ENCODE measurements at regions not wholly inside any gene's neighbourhood (a gene's known extent, or its start where the extent isn't known, plus 50 kb on each side); places are given as distances from the start of the nearest gene placed in this dataset.
"Not testable (repeated sequence)": the region's sequence is repeated elsewhere in the genome, so short reads cannot be mapped to it uniquely, and the experiment has no call there.

DNA sequence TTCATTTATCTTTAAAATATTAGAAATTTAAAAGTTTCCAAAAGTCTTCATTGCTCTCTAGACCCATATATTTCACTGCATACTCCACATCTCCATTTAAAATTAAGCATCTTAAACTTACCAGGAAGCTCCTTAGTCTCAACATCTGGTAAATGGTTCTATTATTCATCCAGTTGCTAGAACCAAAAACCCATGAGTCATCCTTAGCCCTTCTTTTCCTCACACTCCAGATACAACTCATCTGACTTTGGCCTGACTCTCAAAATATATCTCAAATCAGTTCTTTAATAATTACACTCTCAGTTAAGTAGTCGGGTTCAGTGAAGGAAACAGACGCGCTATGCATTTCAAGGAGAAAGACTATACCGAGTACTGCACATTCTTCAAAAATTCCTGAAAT lies 110.2 kb upstream of the COX7C start:
- Mint-ChIP-seq H3K4me3 (ENCODE audit: low read depth, unreplicated experiment) (no peak overlapping the region), H3K27ac (ENCODE audit: unreplicated experiment) (no peak overlapping the region), H3K36me3 (ENCODE audit: insufficient read depth, unreplicated experiment) (no peaks in the 10 kb centered on the region), H3K4me1 (ENCODE audit: low read depth, unreplicated experiment) (no peaks in the 10 kb centered on the region), H3K9me3 (ENCODE audit: low read depth, unreplicated experiment) (peaks cover 4% of the 10 kb centered on the region), H3K27me3 (ENCODE audit: unreplicated experiment) (no peaks in the 10 kb centered on the region)
- intact Hi-C loops (cut with micrococcal nuclease; ENCODE audit: unreplicated experiment) = no loop called here
- TF ChIP-seq, protein P1, sequence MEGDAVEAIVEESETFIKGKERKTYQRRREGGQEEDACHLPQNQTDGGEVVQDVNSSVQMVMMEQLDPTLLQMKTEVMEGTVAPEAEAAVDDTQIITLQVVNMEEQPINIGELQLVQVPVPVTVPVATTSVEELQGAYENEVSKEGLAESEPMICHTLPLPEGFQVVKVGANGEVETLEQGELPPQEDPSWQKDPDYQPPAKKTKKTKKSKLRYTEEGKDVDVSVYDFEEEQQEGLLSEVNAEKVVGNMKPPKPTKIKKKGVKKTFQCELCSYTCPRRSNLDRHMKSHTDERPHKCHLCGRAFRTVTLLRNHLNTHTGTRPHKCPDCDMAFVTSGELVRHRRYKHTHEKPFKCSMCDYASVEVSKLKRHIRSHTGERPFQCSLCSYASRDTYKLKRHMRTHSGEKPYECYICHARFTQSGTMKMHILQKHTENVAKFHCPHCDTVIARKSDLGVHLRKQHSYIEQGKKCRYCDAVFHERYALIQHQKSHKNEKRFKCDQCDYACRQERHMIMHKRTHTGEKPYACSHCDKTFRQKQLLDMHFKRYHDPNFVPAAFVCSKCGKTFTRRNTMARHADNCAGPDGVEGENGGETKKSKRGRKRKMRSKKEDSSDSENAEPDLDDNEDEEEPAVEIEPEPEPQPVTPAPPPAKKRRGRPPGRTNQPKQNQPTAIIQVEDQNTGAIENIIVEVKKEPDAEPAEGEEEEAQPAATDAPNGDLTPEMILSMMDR (IDR thresholded peaks at IDR 0.05; ENCODE audit: unreplicated experiment) = no peak
- no peak for DNase-seq
- BruUV-seq (replicated peaks) = no TSS peak
- CTCF ChIA-PET = no interaction called here

DNA sequence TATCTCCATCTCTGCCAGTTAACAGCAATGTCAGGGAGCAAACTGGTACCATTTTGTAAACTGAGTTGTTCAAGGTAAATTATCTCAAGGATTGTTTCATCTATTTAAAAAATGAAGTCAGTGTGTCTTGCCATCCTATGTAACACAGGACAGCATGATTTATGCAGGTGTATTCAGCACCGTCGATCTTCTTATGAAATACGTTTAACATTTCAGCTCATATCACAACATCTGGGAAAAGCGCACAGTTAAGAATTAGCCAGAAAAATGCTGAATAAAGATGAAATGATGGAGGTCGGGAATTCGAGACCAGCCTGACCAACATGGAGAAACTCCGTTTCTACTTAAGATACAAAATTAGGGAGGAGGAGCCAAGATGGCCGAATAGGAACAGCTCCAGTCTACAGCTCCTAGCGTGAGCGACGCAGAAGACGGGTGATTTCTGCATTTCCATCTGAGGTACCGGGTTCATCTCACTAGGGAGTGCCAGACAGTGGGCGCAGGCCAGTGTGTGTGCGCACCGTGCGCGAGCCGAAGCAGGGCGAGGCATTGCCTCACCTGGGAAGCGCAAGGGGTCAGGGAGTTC lies 107.3 kb upstream of the COX7C start:
- H3K4me3 Mint-ChIP-seq (ENCODE audit: low read depth, unreplicated experiment); H3K9me3 Mint-ChIP-seq (ENCODE audit: low read depth, unreplicated experiment); H3K27me3 Mint-ChIP-seq (ENCODE audit: unreplicated experiment); H3K36me3 Mint-ChIP-seq (ENCODE audit: insufficient read depth, unreplicated experiment); DNase-seq; BruUV-seq (replicated peaks); CTCF ChIA-PET; intact Hi-C loops (cut with micrococcal nuclease; ENCODE audit: unreplicated experiment); H3K4me1 Mint-ChIP-seq (ENCODE audit: low read depth, unreplicated experiment); H3K27ac Mint-ChIP-seq (ENCODE audit: unreplicated experiment): not testable (repeated sequence)

DNA sequence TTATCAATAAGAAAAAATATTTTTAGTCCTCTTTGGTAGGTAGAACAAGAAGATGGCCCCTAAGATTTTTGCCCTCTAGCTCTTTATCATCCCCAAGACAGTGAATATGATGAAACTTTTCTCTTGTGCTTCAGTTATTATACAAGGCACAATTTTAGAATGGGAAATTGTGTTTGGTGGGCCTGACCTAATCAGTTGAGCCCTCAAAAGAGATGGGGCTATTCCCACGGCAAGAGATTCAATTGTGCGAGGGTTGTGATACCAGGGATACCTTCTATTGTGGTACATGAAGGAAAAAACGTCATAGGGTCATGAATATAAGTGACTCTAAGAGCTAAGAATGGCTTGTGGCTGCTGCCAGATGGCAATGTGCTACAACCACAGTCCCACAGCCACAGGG lies 94.0 kb upstream of the COX7C start:
- peaks cover 24% of the 10 kb centered on the region for H3K4me1 Mint-ChIP-seq (ENCODE audit: low read depth, unreplicated experiment)
- intact Hi-C loops (cut with micrococcal nuclease; ENCODE audit: unreplicated experiment) = no loop called here
- BruUV-seq (replicated peaks) = no TSS peak
- H3K27ac Mint-ChIP-seq (ENCODE audit: unreplicated experiment) = no peak overlapping the region
- no peaks in the 10 kb centered on the region for H3K27me3 Mint-ChIP-seq (ENCODE audit: unreplicated experiment)
- H3K9me3 Mint-ChIP-seq (ENCODE audit: low read depth, unreplicated experiment) = no peaks in the 10 kb centered on the region
- TF ChIP-seq, protein P1 (IDR thresholded peaks at IDR 0.05; ENCODE audit: unreplicated experiment) = no peak
- no peak overlapping the region for H3K4me3 Mint-ChIP-seq (ENCODE audit: low read depth, unreplicated experiment)
- no peaks in the 10 kb centered on the region for H3K36me3 Mint-ChIP-seq (ENCODE audit: insufficient read depth, unreplicated experiment)
- DNase-seq = no peak
- CTCF ChIA-PET = no interaction called here

DNA sequence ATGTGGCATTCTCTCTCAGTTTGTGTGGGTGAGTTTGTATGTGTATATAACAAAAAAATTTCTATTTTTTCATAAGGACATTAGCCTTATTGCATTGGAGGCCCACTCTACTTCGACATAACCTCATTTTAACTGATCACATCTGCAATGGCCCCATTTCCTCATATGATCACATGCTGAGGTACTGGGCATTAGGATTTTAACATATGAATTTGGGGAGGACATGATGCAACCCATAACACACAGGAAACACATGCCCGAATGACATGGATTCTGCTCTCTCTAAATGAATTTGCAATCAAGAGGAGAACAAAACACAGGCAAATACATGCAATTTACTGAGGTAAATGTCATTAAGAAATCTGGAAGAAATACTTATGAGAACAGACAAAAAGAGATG lies 92.1 kb upstream of the COX7C start:
- Mint-ChIP-seq H3K27ac (ENCODE audit: unreplicated experiment) (no peak overlapping the region), H3K36me3 (ENCODE audit: insufficient read depth, unreplicated experiment) (no peaks in the 10 kb centered on the region), H3K4me3 (ENCODE audit: low read depth, unreplicated experiment) (no peak overlapping the region), H3K4me1 (ENCODE audit: low read depth, unreplicated experiment) (peaks cover 24% of the 10 kb centered on the region), H3K9me3 (ENCODE audit: low read depth, unreplicated experiment) (no peaks in the 10 kb centered on the region), H3K27me3 (ENCODE audit: unreplicated experiment) (no peaks in the 10 kb centered on the region)
- CTCF ChIA-PET = no interaction called here
- no peak for DNase-seq
- intact Hi-C loops (cut with micrococcal nuclease; ENCODE audit: unreplicated experiment) = no loop called here
- TF ChIP-seq, protein P1 (IDR thresholded peaks at IDR 0.05; ENCODE audit: unreplicated experiment) = no peak
- no TSS peak for BruUV-seq (replicated peaks)

DNA sequence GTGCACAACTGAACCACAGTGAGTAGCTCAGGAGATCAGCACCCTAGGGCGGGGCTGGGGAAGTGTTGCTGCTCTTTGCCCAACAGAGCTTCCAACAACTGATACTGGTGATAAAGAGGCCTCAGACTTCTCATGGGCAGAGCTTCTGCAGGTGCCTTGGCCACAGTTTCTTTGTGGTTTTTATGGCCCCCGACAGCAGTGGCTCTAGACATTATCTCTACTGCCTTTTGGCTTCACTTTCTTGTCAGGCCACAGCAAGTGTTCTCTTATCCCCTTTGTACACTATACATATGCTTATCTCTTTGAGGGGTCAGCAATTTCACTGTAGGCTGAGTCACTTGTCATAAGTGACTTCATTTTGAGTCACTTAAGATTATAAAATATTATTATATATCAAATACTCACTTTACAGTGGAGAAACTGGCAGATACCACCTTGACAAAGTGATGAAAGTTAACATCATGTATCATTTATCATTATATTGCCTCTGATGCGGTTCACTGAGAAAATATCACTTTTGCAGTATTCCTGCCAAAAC lies 90.9 kb upstream of the COX7C start:
- Mint-ChIP-seq H3K4me3 (ENCODE audit: low read depth, unreplicated experiment) (no peak overlapping the region), H3K27me3 (ENCODE audit: unreplicated experiment) (no peaks in the 10 kb centered on the region), H3K27ac (ENCODE audit: unreplicated experiment) (no peak overlapping the region), H3K36me3 (ENCODE audit: insufficient read depth, unreplicated experiment) (no peaks in the 10 kb centered on the region), H3K9me3 (ENCODE audit: low read depth, unreplicated experiment) (no peaks in the 10 kb centered on the region), H3K4me1 (ENCODE audit: low read depth, unreplicated experiment) (peaks cover 24% of the 10 kb centered on the region)
- DNase-seq = no peak
- CTCF ChIA-PET = interaction anchor here (0.6 kb wide), 1 partner anchor 11 kb away, joined by 3 read pairs; no protein-coding TSS in a partner anchor
- TF ChIP-seq, protein P1 (IDR thresholded peaks at IDR 0.05; ENCODE audit: unreplicated experiment) = no peak
- intact Hi-C loops (cut with micrococcal nuclease; ENCODE audit: unreplicated experiment) = no loop called here
- BruUV-seq (replicated peaks) = no TSS peak
